GM12878 (cell line): ENCODE measurements at regions not wholly inside any gene's neighbourhood (a gene's known extent, or its start where the extent isn't known, plus 50 kb on each side); places are given as distances from the start of the nearest gene placed in this dataset.

Experiments used
- ATAC-seq: fragments of 200-7000 bp; cut with Tn5 transposase; 3 replicates; pipeline ENCODE4 v1.9.1; 2020; ENCODE audit warnings: mild to moderate bottlenecking, moderate library complexity
- BruUV-seq: library from RNA; stranded (reverse); fragments of 400-500 nt; replicated peaks from 2 replicates; lab custom pipeline; 2021; lab: Mats Ljungman, UMichigan
- CTCF ChIA-PET: fragments of 300-600 bp; sonication (Branson Sonifier 250); formaldehyde crosslinking; extraction: SDS; loops from one replicate; lab custom pipeline; 2021; ENCODE audit warnings: inconsistent platforms; lab: Yijun Ruan, JAX
- POLR2A ChIA-PET: fragments of 350-600 bp; formaldehyde crosslinking; extraction: SDS; loops from one replicate; lab custom pipeline; 2021; ENCODE audit warnings: inconsistent platforms; lab: Charles Lee
- RAD21 ChIA-PET: fragments of 300-600 bp; sonication (Branson Sonifier 250); formaldehyde crosslinking; loops from one replicate; lab custom pipeline; 2023; ENCODE audit warnings: antibody characterized with exemption; ENCODE audit not compliant: unreplicated experiment; lab: Charles Lee
- SMC1A ChIA-PET: fragments of 300-600 bp; sonication (Branson Sonifier 250); formaldehyde crosslinking; loops from one replicate; lab custom pipeline; 2023; ENCODE audit not compliant: unreplicated experiment, uncharacterized antibody; lab: Charles Lee
- DNase-seq: peaks from one replicate; pipeline ENCODE4 v3.0.0-alpha.2; 2011; ENCODE audit warnings: low read depth, low spot score
- FAIRE-seq: peaks from 3 replicates; lab custom pipeline; 2011; peaks lifted over from hg19 to GRCh38; lab: Jason Lieb, UNC
- H2AFZ ChIP-seq: 2 replicates; pipeline ENCODE4 v1.6.0; 2011; ENCODE audit warnings: low read depth, low read length, control low read depth; ENCODE audit not compliant: control insufficient read depth
- H3K27ac ChIP-seq: 2 replicates; pipeline ENCODE4 v1.5.1; 2011; ENCODE audit warnings: control low read depth; ENCODE audit not compliant: control insufficient read depth, insufficient read depth
- H3K27me3 ChIP-seq, 2 experiments: replicated peaks in 1 of 2; 2 replicates each; pipeline versions ENCODE4 v1.6.0 to v1.6.1; 2011; ENCODE audit warnings: low read length in 1 of 2; ENCODE audit not compliant: control insufficient read depth in 2 of 2, insufficient read depth in 2 of 2
- H3K36me3 ChIP-seq, 2 experiments: 2 replicates each; pipeline ENCODE4 v1.5.1; 2011; ENCODE audit warnings: low read length in 1 of 2; ENCODE audit not compliant: control insufficient read depth in 2 of 2, insufficient read depth in 2 of 2
- H3K4me1 ChIP-seq: 2 replicates; pipeline ENCODE4 v1.6.1; 2011; ENCODE audit warnings: mild to moderate bottlenecking, low read length, moderate library complexity, mixed read lengths; ENCODE audit not compliant: control insufficient read depth, insufficient read depth
- H3K4me2 ChIP-seq: 2 replicates; pipeline ENCODE4 v1.6.0; 2011; ENCODE audit warnings: control low read depth; ENCODE audit not compliant: control insufficient read depth, insufficient read depth
- H3K4me3 ChIP-seq: fragments of 200-600 bp; sonication (generic); 2 replicates; pipeline ENCODE4 v1.5.1; 2016
- H3K79me2 ChIP-seq: 2 replicates; pipeline ENCODE4 v1.6.0; 2011; ENCODE audit warnings: low read length; ENCODE audit not compliant: control insufficient read depth, insufficient read depth
- H3K9ac ChIP-seq: 2 replicates; pipeline ENCODE4 v1.8.0; 2011; ENCODE audit warnings: low read length, control low read depth, mixed read lengths; ENCODE audit not compliant: control insufficient read depth, insufficient read depth
- H3K9me3 ChIP-seq: replicated peaks from 3 replicates; pipeline ENCODE4 v1.5.1; 2011; ENCODE audit warnings: mild to moderate bottlenecking, low read length; ENCODE audit not compliant: control insufficient read depth, insufficient read depth
- H4K20me1 ChIP-seq: 2 replicates; pipeline ENCODE4 v1.6.0; 2011; ENCODE audit not compliant: control insufficient read depth, insufficient read depth
- CBX3 ChIP-seq: fragments of 200-600 bp; sonication (generic); IDR thresholded peaks from 2 replicates; pipeline ENCODE4 v1.6.1; 2016; ENCODE audit warnings: low read depth, borderline replicate concordance
- ETV6 ChIP-seq, 2 experiments: fragments of 450-650 bp in 1 of 2; IDR thresholded peaks in 1 of 2; conservative IDR thresholded peaks in 1 of 2; 2 replicates each; pipeline ENCODE4 v1.6.1; 2014; ENCODE audit warnings: antibody characterized with exemption in 1 of 2, borderline replicate concordance in 1 of 2, low read depth in 1 of 2, mild to moderate bottlenecking in 1 of 2, moderate library complexity in 1 of 2
- IKZF2 ChIP-seq, 2 experiments: fragments of 450-650 bp; IDR thresholded peaks; 2 replicates each; pipeline ENCODE4 v1.6.1; 2017; ENCODE audit warnings: mild to moderate bottlenecking in 2 of 2, moderate library complexity in 2 of 2
- JUND ChIP-seq: IDR thresholded peaks from 2 replicates; pipeline ENCODE4 v1.6.1; 2012; ENCODE audit warnings: low read depth, mild to moderate bottlenecking, low read length, improper control_type of control experiment, moderate library complexity
- MEF2B ChIP-seq: fragments of 450-650 bp; IDR thresholded peaks from 2 replicates; pipeline ENCODE4 v1.6.1; 2018; ENCODE audit warnings: mild to moderate bottlenecking, moderate library complexity; ENCODE audit not compliant: partially characterized antibody, poor library complexity, severe bottlenecking
- RELA ChIP-seq: fragments of 450-650 bp; IDR thresholded peaks from 2 replicates; pipeline ENCODE4 v1.8.0; 2014; ENCODE audit warnings: borderline replicate concordance; ENCODE audit not compliant: partially characterized antibody
- SMAD5 ChIP-seq: IDR thresholded peaks from 2 replicates; pipeline ENCODE4 v1.6.1; 2016; ENCODE audit warnings: antibody characterized with exemption, low read depth
- SMARCA5 ChIP-seq: fragments of 450-650 bp; IDR thresholded peaks from 2 replicates; pipeline ENCODE4 v1.6.1; 2017; ENCODE audit warnings: mild to moderate bottlenecking
- STAT3 ChIP-seq: IDR thresholded peaks from 2 replicates; pipeline ENCODE4 v1.6.1; 2011; ENCODE audit warnings: low read depth, low read length, improper control_type of control experiment
- SUPT20H ChIP-seq: IDR thresholded peaks from 2 replicates; pipeline ENCODE4 v1.6.1; 2011; ENCODE audit warnings: low read depth, mild to moderate bottlenecking, low read length, moderate library complexity, borderline replicate concordance; ENCODE audit not compliant: control insufficient read depth
- YY1 ChIP-seq: IDR thresholded peaks from 2 replicates; pipeline ENCODE4 v1.6.1; 2011; ENCODE audit warnings: low read depth, mild to moderate bottlenecking, low read length
- in situ Hi-C: fragments of 300-500 bp; cut with MboI; formaldehyde crosslinking; loops from 9 replicates; pipeline ENCODE4 v1.14.3; 2018; ENCODE audit warnings: mixed read lengths
- intact Hi-C: fragments of 100-400 bp; cut with micrococcal nuclease; formaldehyde crosslinking; loops from one replicate; pipeline ENCODE4 v1.14.2; 2022; ENCODE audit not compliant: unreplicated experiment
- TF ChIP-seq, protein P1 (sequence below), 3 experiments: IDR thresholded peaks in 2 of 3; conservative IDR thresholded peaks in 1 of 3; 2 replicates each; pipeline ENCODE4 v1.5.1; 2011; ENCODE audit warnings: low read depth in 3 of 3, low read length in 3 of 3, mild to moderate bottlenecking in 3 of 3, control low read depth in 2 of 3, moderate library complexity in 2 of 3, inconsistent platforms in 1 of 3, mixed read lengths in 1 of 3; ENCODE audit not compliant: control insufficient read depth in 2 of 3, insufficient read depth in 1 of 3; ENCODE audit errors: extremely low read depth in 1 of 3
- TF ChIP-seq, protein P2 (sequence below): IDR thresholded peaks from 2 replicates; pipeline ENCODE4 v1.6.1; 2011; ENCODE audit warnings: borderline replicate concordance, low read depth, mild to moderate bottlenecking, moderate library complexity, low read length; ENCODE audit not compliant: insufficient read depth, poor library complexity, severe bottlenecking
- TF ChIP-seq, protein P3 (sequence below): IDR thresholded peaks from 2 replicates; pipeline ENCODE4 v1.6.1; 2011; ENCODE audit warnings: mild to moderate bottlenecking, low read depth, low read length, moderate library complexity; ENCODE audit not compliant: insufficient replicate concordance

DNA sequence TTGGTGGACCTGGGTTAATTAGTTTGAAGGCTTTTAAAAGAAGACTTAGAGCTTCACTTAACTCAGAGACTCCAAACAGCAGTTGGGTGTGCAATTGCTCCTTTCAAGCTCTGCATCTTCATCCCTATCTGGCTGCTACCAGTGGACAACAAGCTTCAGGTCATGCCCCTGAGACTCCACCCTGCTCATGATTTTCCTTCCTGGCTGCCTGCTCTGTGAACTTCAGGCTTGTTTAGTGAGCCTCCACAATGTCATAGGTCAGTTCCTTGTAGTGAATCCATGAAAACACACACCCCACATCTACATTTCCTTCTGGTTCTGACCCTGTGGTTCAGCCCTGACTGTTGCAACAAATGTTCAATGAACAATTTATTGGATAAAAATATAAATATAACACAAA lies 61.1 kb upstream of the MARCKS start:
- Histone ChIP-seq H3K9me3 (peaks cover 3% of the 10 kb centered on the region; the same call in 2 of the 3 replicates), H3K4me3 (no peak overlapping the region), H3K4me2 (no peak overlapping the region), H2AFZ (no peak overlapping the region), H3K9ac (no peak overlapping the region), H4K20me1 (no peaks in the 10 kb centered on the region), H3K27me3 (no peaks in the 10 kb centered on the region), H3K4me1 (no peaks in the 10 kb centered on the region), H3K36me3 (no peaks in the 10 kb centered on the region), H3K79me2 (no peaks in the 10 kb centered on the region), H3K27ac (no peak overlapping the region)
- in situ Hi-C loops (no loop called here), intact Hi-C loops (no loop called here)
- SMC1A ChIA-PET: interaction anchor here (1.0 to 2.0 kb wide), 3 partner anchors 9 to 30 kb away, joined by 3 to 11 read pairs (median 3); no protein-coding TSS in a partner anchor
- RAD21 ChIA-PET: interaction anchor here (1.1 kb wide), 1 partner anchor 490 kb away, joined by 4 read pairs; no protein-coding TSS in a partner anchor
- no peak for ATAC-seq
- no peak for TF ChIP-seq JUND
- TF ChIP-seq, protein P1, sequence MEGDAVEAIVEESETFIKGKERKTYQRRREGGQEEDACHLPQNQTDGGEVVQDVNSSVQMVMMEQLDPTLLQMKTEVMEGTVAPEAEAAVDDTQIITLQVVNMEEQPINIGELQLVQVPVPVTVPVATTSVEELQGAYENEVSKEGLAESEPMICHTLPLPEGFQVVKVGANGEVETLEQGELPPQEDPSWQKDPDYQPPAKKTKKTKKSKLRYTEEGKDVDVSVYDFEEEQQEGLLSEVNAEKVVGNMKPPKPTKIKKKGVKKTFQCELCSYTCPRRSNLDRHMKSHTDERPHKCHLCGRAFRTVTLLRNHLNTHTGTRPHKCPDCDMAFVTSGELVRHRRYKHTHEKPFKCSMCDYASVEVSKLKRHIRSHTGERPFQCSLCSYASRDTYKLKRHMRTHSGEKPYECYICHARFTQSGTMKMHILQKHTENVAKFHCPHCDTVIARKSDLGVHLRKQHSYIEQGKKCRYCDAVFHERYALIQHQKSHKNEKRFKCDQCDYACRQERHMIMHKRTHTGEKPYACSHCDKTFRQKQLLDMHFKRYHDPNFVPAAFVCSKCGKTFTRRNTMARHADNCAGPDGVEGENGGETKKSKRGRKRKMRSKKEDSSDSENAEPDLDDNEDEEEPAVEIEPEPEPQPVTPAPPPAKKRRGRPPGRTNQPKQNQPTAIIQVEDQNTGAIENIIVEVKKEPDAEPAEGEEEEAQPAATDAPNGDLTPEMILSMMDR (IDR thresholded peaks at IDR 0.05 in 2 of 3, conservative IDR thresholded peaks at IDR 0.05 in 1 of 3; ENCODE audit: control insufficient read depth in 2 of 3, extremely low read depth in 1 of 3, insufficient read depth in 1 of 3, low read depth in 3 of 3, low read length in 3 of 3): no peak
- TF ChIP-seq, protein P2, sequence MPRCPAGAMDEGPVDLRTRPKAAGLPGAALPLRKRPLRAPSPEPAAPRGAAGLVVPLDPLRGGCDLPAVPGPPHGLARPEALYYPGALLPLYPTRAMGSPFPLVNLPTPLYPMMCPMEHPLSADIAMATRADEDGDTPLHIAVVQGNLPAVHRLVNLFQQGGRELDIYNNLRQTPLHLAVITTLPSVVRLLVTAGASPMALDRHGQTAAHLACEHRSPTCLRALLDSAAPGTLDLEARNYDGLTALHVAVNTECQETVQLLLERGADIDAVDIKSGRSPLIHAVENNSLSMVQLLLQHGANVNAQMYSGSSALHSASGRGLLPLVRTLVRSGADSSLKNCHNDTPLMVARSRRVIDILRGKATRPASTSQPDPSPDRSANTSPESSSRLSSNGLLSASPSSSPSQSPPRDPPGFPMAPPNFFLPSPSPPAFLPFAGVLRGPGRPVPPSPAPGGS: no peak
- TF ChIP-seq SUPT20H: no peak
- no peak for TF ChIP-seq ETV6 (conservative IDR thresholded peaks at IDR 0.05 in 1 of 2, IDR thresholded peaks at IDR 0.05 in 1 of 2; ENCODE audit: borderline replicate concordance in 1 of 2, low read depth in 1 of 2)
- TF ChIP-seq, protein P3, sequence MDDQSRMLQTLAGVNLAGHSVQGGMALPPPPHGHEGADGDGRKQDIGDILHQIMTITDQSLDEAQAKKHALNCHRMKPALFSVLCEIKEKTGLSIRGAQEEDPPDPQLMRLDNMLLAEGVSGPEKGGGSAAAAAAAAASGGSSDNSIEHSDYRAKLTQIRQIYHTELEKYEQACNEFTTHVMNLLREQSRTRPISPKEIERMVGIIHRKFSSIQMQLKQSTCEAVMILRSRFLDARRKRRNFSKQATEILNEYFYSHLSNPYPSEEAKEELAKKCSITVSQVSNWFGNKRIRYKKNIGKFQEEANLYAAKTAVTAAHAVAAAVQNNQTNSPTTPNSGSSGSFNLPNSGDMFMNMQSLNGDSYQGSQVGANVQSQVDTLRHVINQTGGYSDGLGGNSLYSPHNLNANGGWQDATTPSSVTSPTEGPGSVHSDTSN: no peak
- TF ChIP-seq YY1: no peak
- no peak for TF ChIP-seq SMAD5
- TF ChIP-seq RELA: no peak
- TF ChIP-seq CBX3: no peak
- TF ChIP-seq IKZF2 (IDR thresholded peaks at IDR 0.05): no peak
- TF ChIP-seq SMARCA5: no peak
- no peak for TF ChIP-seq MEF2B
- TF ChIP-seq STAT3: no peak
- no TSS peak for BruUV-seq
- DNase-seq: no peak
- CTCF ChIA-PET: interaction anchor here (1.3 kb wide), 1 partner anchor 17 kb away, joined by 4 read pairs; no protein-coding TSS in a partner anchor
- POLR2A ChIA-PET: interaction anchor here (1.1 kb wide), 1 partner anchor 22 kb away, joined by 3 read pairs; no protein-coding TSS in a partner anchor
- no peak for FAIRE-seq
